ENCODE measurements at regions not wholly inside any gene's neighbourhood (a gene's known extent, or its start where the extent isn't known, plus 50 kb on each side); places are given as distances from the start of the nearest gene placed in this dataset.

- no peak for TF ChIP-seq POLR2A (IDR thresholded peaks at IDR 0.05)
- no peak for TF ChIP-seq CTCF (IDR thresholded peaks at IDR 0.05)
These were observed 258.3 kb downstream of the LPIN1 start for GRCh38 chr2:12004713-12005112.
